Smooth muscle cell (in vitro differentiated cells): ENCODE measurements at regions not wholly inside any gene's neighbourhood (a gene's known extent, or its start where the extent isn't known, plus 50 kb on each side); places are given as distances from the start of the nearest gene placed in this dataset. TPM values are rescaled to one million over a fixed set of nuclear protein-coding genes. Genes with fewer than 3 reads are reported as not detected.

Source experiments
- DNase-seq: peaks from one replicate; lab custom pipeline; 2025; ENCODE audit not compliant: unreplicated experiment; lab: John Stamatoyannopoulos, UW
- H2AFZ ChIP-seq: fragments of 200-600 bp; sonication (generic); 2 replicates; pipeline ENCODE4 v1.6.0; 2016; ENCODE audit warnings: antibody characterized with exemption, low read depth, mild to moderate bottlenecking
- H3F3A ChIP-seq: fragments of 200-600 bp; sonication (generic); 2 replicates; pipeline ENCODE4 v1.6.0; 2017; ENCODE audit warnings: antibody characterized with exemption, low read depth
- H3K27ac ChIP-seq: fragments of 200-600 bp; sonication (generic); 2 replicates; pipeline ENCODE4 v1.5.1; 2016; ENCODE audit warnings: low read depth, mild to moderate bottlenecking
- H3K27me3 ChIP-seq: fragments of 200-600 bp; sonication (generic); 2 replicates; pipeline ENCODE4 v1.6.1; 2016; ENCODE audit warnings: low read depth, mild to moderate bottlenecking
- H3K36me3 ChIP-seq: fragments of 200-600 bp; sonication (generic); 2 replicates; pipeline ENCODE4 v1.5.1; 2016; ENCODE audit warnings: low read depth
- H3K4me1 ChIP-seq: fragments of 200-600 bp; sonication (generic); 2 replicates; pipeline ENCODE4 v1.5.1; 2016; ENCODE audit warnings: low read depth
- H3K4me2 ChIP-seq: fragments of 200-600 bp; sonication (generic); 2 replicates; pipeline ENCODE4 v1.6.0; 2016; ENCODE audit warnings: mild to moderate bottlenecking
- H3K4me3 ChIP-seq: fragments of 200-600 bp; sonication (generic); 2 replicates; pipeline ENCODE4 v1.5.1; 2016; ENCODE audit warnings: mild to moderate bottlenecking
- H3K79me2 ChIP-seq: fragments of 200-600 bp; sonication (generic); 2 replicates; pipeline ENCODE4 v1.6.0; 2016; ENCODE audit warnings: low read depth, mild to moderate bottlenecking
- H3K9ac ChIP-seq: fragments of 200-600 bp; sonication (generic); 2 replicates; pipeline ENCODE4 v1.6.0; 2016; ENCODE audit warnings: low read depth
- H3K9me3 ChIP-seq: fragments of 200-600 bp; sonication (generic); replicated peaks from 2 replicates; pipeline ENCODE4 v1.5.1; 2016; ENCODE audit warnings: low read depth
- H4K20me1 ChIP-seq: fragments of 200-600 bp; sonication (generic); 2 replicates; pipeline ENCODE4 v1.6.0; 2016; ENCODE audit warnings: low read depth
- WGBS: methylation state at CpG from one replicate; pipeline ENCODE4 v1.1.7; 2016; ENCODE audit warnings: low lambda C conversion rate; 5-methylcytosine and 5-hydroxymethylcytosine counted together
- small RNA-seq: library from RNA; depleted of rRNA; stranded (forward); fragments of <200 nt; gene quantifications from one replicate; pipeline ENCODE3, GENCODE V24; 2014
- TF ChIP-seq, protein P1 (sequence below): fragments of 200-600 bp; sonication (generic); IDR thresholded peaks from 2 replicates; pipeline ENCODE4 v1.5.1; 2017; ENCODE audit warnings: borderline replicate concordance, mild to moderate bottlenecking, antibody characterized with exemption; ENCODE audit not compliant: insufficient read depth, poor library complexity, severe bottlenecking

- Histone ChIP-seq H3K4me3 (no peak overlapping the region), H2AFZ (no peak overlapping the region), H3K4me1 (no peaks in the 10 kb centered on the region), H3K36me3 (no peaks in the 10 kb centered on the region), H4K20me1 (no peaks in the 10 kb centered on the region), H3K4me2 (no peak overlapping the region), H3F3A (no peaks in the 10 kb centered on the region), H3K27ac (no peak overlapping the region), H3K9me3 (no peaks in the 10 kb centered on the region), H3K9ac (no peak overlapping the region), H3K27me3 (no peaks in the 10 kb centered on the region), H3K79me2 (no peaks in the 10 kb centered on the region)
- DNase-seq, result no peak
- TF ChIP-seq, protein P1, sequence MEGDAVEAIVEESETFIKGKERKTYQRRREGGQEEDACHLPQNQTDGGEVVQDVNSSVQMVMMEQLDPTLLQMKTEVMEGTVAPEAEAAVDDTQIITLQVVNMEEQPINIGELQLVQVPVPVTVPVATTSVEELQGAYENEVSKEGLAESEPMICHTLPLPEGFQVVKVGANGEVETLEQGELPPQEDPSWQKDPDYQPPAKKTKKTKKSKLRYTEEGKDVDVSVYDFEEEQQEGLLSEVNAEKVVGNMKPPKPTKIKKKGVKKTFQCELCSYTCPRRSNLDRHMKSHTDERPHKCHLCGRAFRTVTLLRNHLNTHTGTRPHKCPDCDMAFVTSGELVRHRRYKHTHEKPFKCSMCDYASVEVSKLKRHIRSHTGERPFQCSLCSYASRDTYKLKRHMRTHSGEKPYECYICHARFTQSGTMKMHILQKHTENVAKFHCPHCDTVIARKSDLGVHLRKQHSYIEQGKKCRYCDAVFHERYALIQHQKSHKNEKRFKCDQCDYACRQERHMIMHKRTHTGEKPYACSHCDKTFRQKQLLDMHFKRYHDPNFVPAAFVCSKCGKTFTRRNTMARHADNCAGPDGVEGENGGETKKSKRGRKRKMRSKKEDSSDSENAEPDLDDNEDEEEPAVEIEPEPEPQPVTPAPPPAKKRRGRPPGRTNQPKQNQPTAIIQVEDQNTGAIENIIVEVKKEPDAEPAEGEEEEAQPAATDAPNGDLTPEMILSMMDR, result no peak
- 88% methylated on average over 6 of the region's 6 CpGs for WGBS
Measured at GRCh38 chr6:153192943-153193885, 62.1 kb upstream of the RGS17 start.

DNA sequence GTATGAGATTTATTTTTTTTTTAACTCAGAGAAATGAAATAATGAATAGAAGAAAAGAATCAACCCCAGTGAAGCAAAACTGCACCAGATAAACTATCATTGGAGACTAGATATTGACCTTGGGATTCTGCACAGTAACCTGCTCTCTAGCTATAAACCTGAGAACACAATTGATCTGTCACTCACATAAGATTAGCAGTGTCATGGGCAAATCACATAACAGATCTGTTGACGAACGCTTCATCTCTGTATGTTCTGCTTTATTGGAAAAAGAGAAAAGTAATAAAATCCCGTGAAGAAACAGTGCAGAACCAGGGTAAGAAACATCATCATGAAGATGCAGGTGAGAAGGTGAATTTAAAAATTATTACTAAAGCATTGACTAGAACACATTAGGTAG, 52.8 kb upstream of the RGS17 start:
- H3K4me3 ChIP-seq, result no peak overlapping the region
- H3K36me3 ChIP-seq, result no peaks in the 10 kb centered on the region
- no peaks in the 10 kb centered on the region for H3K4me1 ChIP-seq
- H3K27ac ChIP-seq, result no peak overlapping the region
- no peaks in the 10 kb centered on the region for H4K20me1 ChIP-seq
- H3F3A ChIP-seq, result no peaks in the 10 kb centered on the region
- TF ChIP-seq, protein P1, result no peak
- no peak for DNase-seq
- H3K4me2 ChIP-seq, result no peak overlapping the region
- no peaks in the 10 kb centered on the region for H3K27me3 ChIP-seq
- no peak overlapping the region for H3K9ac ChIP-seq
- no peaks in the 10 kb centered on the region for H3K9me3 ChIP-seq
- WGBS, result 93% methylated on average over 3 of the region's 3 CpGs
- H2AFZ ChIP-seq, result no peak overlapping the region
- H3K79me2 ChIP-seq, result no peaks in the 10 kb centered on the region

Small RNA genes in the stretch of these regions (small RNA-seq; reads per million reads assigned to genes)
- gene AL603908.1 (not detected), gene MTND3P20 (not detected), gene MTND4LP20 (not detected), gene RNA5SP225 (0.34 reads per million, percentile 9 among the genes with 10 or more reads in this experiment), gene RNU6-896P (not detected)
